T-helper 17 cell (primary cell): ENCODE measurements at regions not wholly inside any gene's neighbourhood (a gene's known extent, or its start where the extent isn't known, plus 50 kb on each side); places are given as distances from the start of the nearest gene placed in this dataset.
A peak's percentile ranks its signal among the peaks of the same experiment; 100 is the strongest.

Experiments
- ATAC-seq: fragments of 150-1000 bp; cut with Tn5 transposase; 2 replicates; pipeline ENCODE4 v1.10.0; 2021; ENCODE audit warnings: mild to moderate bottlenecking, moderate library complexity
- DNase-seq, 3 donors: peaks; one replicate each; pipeline versions ENCODE4 v3.0.0 to v3.0.0-alpha.2; 2020 to 2021
- H3K9me3 ChIP-seq: one replicate; pipeline ENCODE4 v1.7.0; 2013; ENCODE audit warnings: low read length, mild to moderate bottlenecking; ENCODE audit not compliant: control insufficient read depth, poor library complexity, severe bottlenecking
- H3K27ac Mint-ChIP-seq: one replicate; pipeline ENCODE4 v1.8.0; 2022; ENCODE audit warnings: mild to moderate bottlenecking, moderate library complexity, mixed read lengths
- H3K27me3 Mint-ChIP-seq: one replicate; pipeline ENCODE4 v1.8.0; 2022; ENCODE audit warnings: mixed read lengths
- H3K36me3 Mint-ChIP-seq: one replicate; pipeline ENCODE4 v1.8.0; 2022; ENCODE audit warnings: low read depth, mixed read lengths
- H3K4me1 Mint-ChIP-seq: one replicate; pipeline ENCODE4 v1.8.0; 2022; ENCODE audit warnings: mild to moderate bottlenecking, mixed read lengths
- H3K4me3 Mint-ChIP-seq: one replicate; pipeline ENCODE4 v1.8.0; 2022; ENCODE audit warnings: mild to moderate bottlenecking, moderate library complexity, mixed read lengths

GRCh38 chr16:17011712-17012111 lies 459.0 kb downstream of the XYLT1 start:
- DNase-seq (no peak), ATAC-seq (no peak)
- Mint-ChIP-seq H3K27me3 (no peaks in the 10 kb centered on the region), H3K36me3 (no peaks in the 10 kb centered on the region), H3K4me1 (peaks cover 14% of the 10 kb centered on the region), H3K4me3 (no peak overlapping the region), H3K27ac (no peak overlapping the region)
- H3K9me3 ChIP-seq = no peaks in the 10 kb centered on the region

- H3K9me3 ChIP-seq = no peaks in the 10 kb centered on the region
- peak overlapping the region; percentile 96 for H3K27ac Mint-ChIP-seq
- no peaks in the 10 kb centered on the region for H3K36me3 Mint-ChIP-seq
- peak overlapping the region; percentile 82 for H3K4me3 Mint-ChIP-seq
- H3K4me1 Mint-ChIP-seq = peaks cover 14% of the 10 kb centered on the region
- H3K27me3 Mint-ChIP-seq = no peaks in the 10 kb centered on the region
- no peak for DNase-seq
- ATAC-seq = no peak
Observed at GRCh38 chr16:17013038-17013437, 457.7 kb downstream of the XYLT1 start.

DNA sequence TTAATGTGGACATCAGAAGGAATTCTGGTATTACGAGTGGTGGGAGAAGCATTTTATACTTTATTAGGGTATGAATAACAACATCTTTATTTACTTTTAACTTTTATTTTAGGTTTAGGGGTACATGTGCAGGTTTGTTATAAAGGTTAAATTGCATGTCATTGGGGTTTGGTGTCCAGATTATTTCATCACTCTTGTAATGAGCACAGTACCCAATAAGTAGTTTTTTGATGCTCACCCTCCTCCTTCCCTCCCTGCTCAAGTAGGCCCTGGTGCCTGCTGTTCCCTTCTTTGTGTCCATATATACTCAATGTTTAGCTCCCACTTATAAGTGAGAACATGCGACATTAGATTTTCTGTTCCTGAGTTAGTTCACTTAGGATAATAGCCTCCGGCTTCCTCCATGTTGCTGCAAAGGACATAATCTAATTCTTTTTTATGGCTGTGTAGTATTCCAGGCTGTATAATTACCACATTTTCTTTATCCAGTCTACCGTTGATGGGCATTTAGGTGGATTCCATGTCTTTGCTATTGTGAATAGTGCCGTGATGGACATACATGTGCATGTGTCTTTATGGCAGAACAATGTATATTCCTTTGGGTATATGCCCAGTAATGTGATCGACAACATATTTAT lies 456.2 kb downstream of the XYLT1 start:
- H3K27me3 Mint-ChIP-seq = no peaks in the 10 kb centered on the region
- H3K36me3 Mint-ChIP-seq = no peaks in the 10 kb centered on the region
- H3K4me3 Mint-ChIP-seq = peak overlapping the region; percentile 41
- peak overlapping the region; percentile 96 for H3K27ac Mint-ChIP-seq
- H3K9me3 ChIP-seq = no peaks in the 10 kb centered on the region
- ATAC-seq (no peak), DNase-seq (no peak)
- peaks cover 22% of the 10 kb centered on the region for H3K4me1 Mint-ChIP-seq

DNA sequence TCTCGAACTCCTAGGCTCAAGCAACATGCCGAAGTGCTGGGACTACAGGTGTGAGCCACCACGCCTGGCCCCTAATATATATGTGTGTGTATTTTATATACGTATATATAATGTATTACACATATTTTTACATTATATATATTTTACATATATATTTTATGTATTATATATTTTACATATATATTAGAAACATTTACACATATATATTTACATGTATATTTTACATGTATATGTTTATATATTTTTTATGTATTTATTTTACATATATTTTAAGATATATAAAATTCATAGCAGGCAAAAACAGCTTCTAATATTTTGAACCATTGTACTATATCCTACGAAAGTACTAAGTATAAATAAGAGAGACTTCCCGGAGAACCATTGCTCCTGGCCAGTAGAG lies 455.1 kb downstream of the XYLT1 start:
- H3K27ac Mint-ChIP-seq = no peak overlapping the region
- H3K27me3 Mint-ChIP-seq = no peaks in the 10 kb centered on the region
- peaks cover 22% of the 10 kb centered on the region for H3K4me1 Mint-ChIP-seq
- no peaks in the 10 kb centered on the region for H3K36me3 Mint-ChIP-seq
- H3K9me3 ChIP-seq = no peaks in the 10 kb centered on the region
- no peak for ATAC-seq
- DNase-seq = no peak
- no peak overlapping the region for H3K4me3 Mint-ChIP-seq

DNA sequence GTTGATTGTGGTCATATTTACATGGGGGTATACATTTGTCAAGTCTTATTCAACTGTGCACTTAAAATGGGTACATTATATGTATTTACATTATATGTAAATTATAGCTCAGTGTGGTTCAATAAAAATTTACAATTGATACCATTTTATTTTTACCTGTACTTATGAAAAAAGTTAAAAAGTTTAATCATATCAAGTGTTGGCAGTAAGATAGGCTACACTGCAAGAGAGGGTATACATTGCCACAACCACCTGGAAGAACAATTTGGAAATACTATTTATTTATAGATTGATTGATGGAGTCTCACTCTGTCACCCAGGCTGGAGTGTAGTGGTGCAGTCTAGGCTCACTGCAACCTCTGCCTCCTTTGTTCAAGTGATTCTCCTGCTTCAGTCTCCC lies 453.3 kb downstream of the XYLT1 start:
- ATAC-seq = no peak
- H3K36me3 Mint-ChIP-seq = no peaks in the 10 kb centered on the region
- peak overlapping the region; percentile 27 for H3K27ac Mint-ChIP-seq
- DNase-seq = no peak
- H3K4me1 Mint-ChIP-seq = peaks cover 20% of the 10 kb centered on the region
- H3K27me3 Mint-ChIP-seq = no peaks in the 10 kb centered on the region
- no peaks in the 10 kb centered on the region for H3K9me3 ChIP-seq
- H3K4me3 Mint-ChIP-seq = no peak overlapping the region

GRCh38 chr16:17018585-17018939 lies 452.2 kb downstream of the XYLT1 start:
- no peaks in the 10 kb centered on the region for H3K27me3 Mint-ChIP-seq
- ATAC-seq (no peak), DNase-seq (no peak)
- no peak overlapping the region for H3K4me3 Mint-ChIP-seq
- no peaks in the 10 kb centered on the region for H3K36me3 Mint-ChIP-seq
- peaks cover 12% of the 10 kb centered on the region for H3K4me1 Mint-ChIP-seq
- no peak overlapping the region for H3K27ac Mint-ChIP-seq
- H3K9me3 ChIP-seq = no peaks in the 10 kb centered on the region

- Mint-ChIP-seq H3K36me3 (no peaks in the 10 kb centered on the region), H3K4me3 (no peak overlapping the region), H3K27ac (no peak overlapping the region), H3K4me1 (peaks cover 8% of the 10 kb centered on the region), H3K27me3 (no peaks in the 10 kb centered on the region)
- no peak for ATAC-seq
- no peaks in the 10 kb centered on the region for H3K9me3 ChIP-seq
- no peak for DNase-seq
Observed at GRCh38 chr16:17019366-17019765, 451.4 kb downstream of the XYLT1 start.

GRCh38 chr16:17023606-17024005 lies 447.2 kb downstream of the XYLT1 start:
- DNase-seq (no peak), ATAC-seq (no peak)
- Mint-ChIP-seq H3K4me1 (peaks cover 26% of the 10 kb centered on the region), H3K36me3 (no peaks in the 10 kb centered on the region), H3K4me3 (no peak overlapping the region), H3K27me3 (no peaks in the 10 kb centered on the region), H3K27ac (no peak overlapping the region)
- H3K9me3 ChIP-seq = no peaks in the 10 kb centered on the region

DNA sequence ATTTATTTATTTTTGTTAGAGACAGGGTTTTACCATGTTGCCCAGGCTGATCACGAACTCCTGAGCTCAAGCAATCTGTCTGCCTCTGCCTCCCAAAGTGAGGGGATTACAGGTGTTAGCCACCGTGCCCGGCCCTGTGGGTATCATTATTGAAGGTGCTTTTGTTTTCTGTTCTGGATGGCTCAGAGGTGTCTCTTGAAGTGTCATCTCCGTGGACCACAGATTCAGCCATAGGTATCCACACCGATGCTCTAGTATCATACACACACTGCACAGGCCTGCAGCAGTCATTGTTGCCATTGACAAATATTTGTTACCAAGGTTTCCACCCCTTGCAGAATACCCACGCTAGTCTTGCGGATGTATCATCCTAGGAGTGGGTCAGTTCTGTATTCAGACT lies 446.2 kb downstream of the XYLT1 start:
- peaks cover 5% of the 10 kb centered on the region for H3K9me3 ChIP-seq
- no peaks in the 10 kb centered on the region for H3K27me3 Mint-ChIP-seq
- H3K4me3 Mint-ChIP-seq = no peak overlapping the region
- no peaks in the 10 kb centered on the region for H3K36me3 Mint-ChIP-seq
- DNase-seq (no peak), ATAC-seq (no peak)
- H3K4me1 Mint-ChIP-seq = peaks cover 20% of the 10 kb centered on the region
- H3K27ac Mint-ChIP-seq = peak overlapping the region; percentile 37

- H3K9me3 ChIP-seq = peaks cover 5% of the 10 kb centered on the region
- Mint-ChIP-seq H3K27me3 (no peaks in the 10 kb centered on the region), H3K27ac (peak overlapping the region; percentile 80), H3K4me3 (no peak overlapping the region), H3K4me1 (peaks cover 20% of the 10 kb centered on the region), H3K36me3 (peaks cover 2% of the 10 kb centered on the region)
- DNase-seq (no peak), ATAC-seq (peak; percentile 69)
Observed at GRCh38 chr16:17026600-17027242, 444.0 kb downstream of the XYLT1 start.

DNA sequence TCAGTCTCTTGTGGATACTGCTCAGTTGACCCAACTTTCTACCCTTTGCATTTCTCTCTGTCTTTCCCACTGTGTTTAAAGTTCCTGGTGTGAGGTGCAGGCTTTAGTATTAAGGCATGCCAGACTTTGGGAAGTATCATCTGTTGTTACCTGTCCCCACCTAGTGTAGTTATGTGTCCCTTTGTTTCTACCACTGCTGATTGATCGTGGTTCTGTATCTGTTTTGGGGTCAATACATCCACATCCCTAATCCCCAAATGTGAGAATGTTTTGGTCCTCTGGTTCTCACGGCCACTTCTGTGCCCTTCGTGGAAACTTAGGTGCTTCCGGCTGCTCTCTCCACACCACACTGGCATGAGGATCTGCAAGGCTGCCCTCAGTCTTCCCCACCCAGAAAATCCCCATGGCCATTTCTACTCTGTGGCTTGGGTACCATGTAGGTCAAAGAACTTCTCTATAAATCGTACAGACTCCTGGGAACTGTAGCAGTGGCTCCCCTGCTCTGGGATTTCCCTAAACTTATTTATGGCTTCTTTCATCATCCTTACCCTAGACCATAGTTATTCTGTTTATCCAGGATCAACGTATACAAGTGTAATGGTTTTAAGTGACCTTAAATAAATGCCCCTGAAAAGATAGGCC lies 443.2 kb downstream of the XYLT1 start:
- H3K36me3 Mint-ChIP-seq = peaks cover 2% of the 10 kb centered on the region
- H3K9me3 ChIP-seq = peaks cover 5% of the 10 kb centered on the region
- ATAC-seq (peak; percentile 78), DNase-seq (no peak)
- peaks cover 20% of the 10 kb centered on the region for H3K4me1 Mint-ChIP-seq
- H3K27ac Mint-ChIP-seq = peak overlapping the region; percentile 80
- peak overlapping the region; percentile 74 for H3K4me3 Mint-ChIP-seq
- no peaks in the 10 kb centered on the region for H3K27me3 Mint-ChIP-seq

DNA sequence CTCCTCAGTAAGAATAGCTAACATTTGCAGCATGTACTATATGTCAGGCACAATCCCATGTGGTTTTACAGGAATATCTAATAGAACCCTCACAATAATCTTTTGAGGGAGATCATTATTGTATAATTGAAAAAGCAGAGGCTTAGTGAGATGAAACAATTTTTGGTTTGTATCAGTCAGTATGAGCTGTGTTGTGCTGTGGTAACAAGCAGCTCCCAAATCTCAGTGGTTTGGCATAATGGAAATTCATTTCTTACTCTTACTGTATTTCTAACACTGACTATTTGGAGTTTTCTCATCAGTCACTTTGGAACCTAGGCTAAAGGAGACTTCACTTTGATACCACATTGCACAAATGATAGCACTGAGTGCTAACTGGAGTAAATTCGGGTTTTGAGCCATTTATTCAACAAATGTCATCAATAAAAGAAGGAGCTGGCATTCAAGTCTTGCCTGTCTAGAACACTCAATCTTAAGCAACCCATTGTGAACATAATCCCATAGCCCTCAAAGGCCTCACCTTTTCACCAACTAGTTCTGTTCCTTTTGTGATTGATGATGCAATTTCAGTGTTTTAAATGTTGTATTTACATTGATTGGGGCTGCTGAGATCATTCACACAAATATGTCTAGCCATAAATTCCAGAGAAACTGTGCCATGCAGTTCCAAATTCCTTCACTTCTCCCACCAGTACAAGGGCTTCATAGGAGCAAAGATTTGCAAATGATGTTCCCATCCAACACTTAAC lies 441.0 kb downstream of the XYLT1 start:
- DNase-seq (no peak), ATAC-seq (no peak)
- Mint-ChIP-seq H3K4me3 (no peak overlapping the region), H3K36me3 (peaks cover 5% of the 10 kb centered on the region), H3K27ac (no peak overlapping the region), H3K4me1 (peaks cover 20% of the 10 kb centered on the region), H3K27me3 (no peaks in the 10 kb centered on the region)
- H3K9me3 ChIP-seq = peaks cover 5% of the 10 kb centered on the region

- peaks cover 5% of the 10 kb centered on the region for H3K9me3 ChIP-seq
- ATAC-seq = no peak
- DNase-seq = no peak
- no peak overlapping the region for H3K27ac Mint-ChIP-seq
- peaks cover 8% of the 10 kb centered on the region for H3K4me1 Mint-ChIP-seq
- peaks cover 5% of the 10 kb centered on the region for H3K36me3 Mint-ChIP-seq
- no peaks in the 10 kb centered on the region for H3K27me3 Mint-ChIP-seq
- H3K4me3 Mint-ChIP-seq = no peak overlapping the region
Observed at GRCh38 chr16:17031484-17032268, 439.1 kb downstream of the XYLT1 start.
